ENCODE measurements at regions not wholly inside any gene's neighbourhood (a gene's known extent, or its start where the extent isn't known, plus 50 kb on each side); places are given as distances from the start of the nearest gene placed in this dataset.
A peak's percentile ranks its signal among the peaks of the same experiment; 100 is the strongest.
"Not testable (repeated sequence)": the region's sequence is repeated elsewhere in the genome, so short reads cannot be mapped to it uniquely, and the experiment has no call there.

- no peak for DNase-seq
Measured at GRCh38 chr12:68510397-68510796, 100.3 kb upstream of the RAP1B start.

GRCh38 chr12:68514807-68515411, 95.8 kb upstream of the RAP1B start:
- DNase-seq, result no peak

GRCh38 chr12:68515793-68516192, 94.9 kb upstream of the RAP1B start:
- no peak for DNase-seq

- DNase-seq, result no peak
Measured at GRCh38 chr12:68521321-68521839, 89.3 kb upstream of the RAP1B start.

GRCh38 chr12:68521848-68522502, 88.7 kb upstream of the RAP1B start:
- DNase-seq, result no peak

- no peak for DNase-seq
Measured at GRCh38 chr12:68529466-68529865, 81.2 kb upstream of the RAP1B start.

- DNase-seq, result no peak
Measured at GRCh38 chr12:68529869-68530268, 80.8 kb upstream of the RAP1B start.

- no peak for DNase-seq
Measured at GRCh38 chr12:68530299-68530698, 80.4 kb upstream of the RAP1B start.

- no peak for DNase-seq
Measured at GRCh38 chr12:68530965-68531364, 79.7 kb upstream of the RAP1B start.

- DNase-seq, result no peak
Measured at GRCh38 chr12:68532204-68532886, 78.4 kb upstream of the RAP1B start.

- no peak for DNase-seq
Measured at GRCh38 chr12:68532887-68533248, 77.8 kb upstream of the RAP1B start.

- DNase-seq, result no peak
Measured at GRCh38 chr12:68534108-68534507, 76.6 kb upstream of the RAP1B start.

GRCh38 chr12:68536885-68537485, 73.7 kb upstream of the RAP1B start:
- no peak for DNase-seq

GRCh38 chr12:68537571-68537970, 73.1 kb upstream of the RAP1B start:
- DNase-seq, result no peak

- DNase-seq, result peak; percentile 16
Measured at GRCh38 chr12:68538726-68539614, 71.7 kb upstream of the RAP1B start.

- DNase-seq, result no peak
Measured at GRCh38 chr12:68539615-68539952, 71.1 kb upstream of the RAP1B start.

GRCh38 chr12:68540768-68541167, 69.9 kb upstream of the RAP1B start:
- DNase-seq, result not testable (repeated sequence)

GRCh38 chr12:68547318-68547717, 63.4 kb upstream of the RAP1B start:
- DNase-seq, result not testable (repeated sequence)

- DNase-seq, result not testable (repeated sequence)
Measured at GRCh38 chr12:68552605-68553195, 58.0 kb upstream of the RAP1B start.

- no peak for DNase-seq
Measured at GRCh38 chr12:68557011-68557730, 53.5 kb upstream of the RAP1B start.

GRCh38 chr12:68559246-68559645, 51.5 kb upstream of the RAP1B start:
- DNase-seq, result no peak
